ENCODE measurements at regions not wholly inside any gene's neighbourhood (a gene's known extent, or its start where the extent isn't known, plus 50 kb on each side); places are given as distances from the start of the nearest gene placed in this dataset.

GRCh38 chr2:195489101-195489500 lies 167.9 kb upstream of the SLC39A10 start:
- Histone ChIP-seq H2BK12ac (ENCODE audit: low read length) (no peak overlapping the region), H2BK120ac (ENCODE audit: insufficient read depth, low read length, poor library complexity) (no peak overlapping the region), H2BK5ac (ENCODE audit: low read depth, low read length, poor library complexity) (no peak overlapping the region), H4K12ac (ENCODE audit: low read depth, low read length) (no peak overlapping the region), H3K9me3 (ENCODE audit: insufficient read depth, low read depth, low read length) (no peaks in the 10 kb centered on the region), H3K9ac (ENCODE audit: low read length) (no peak overlapping the region), H3K14ac (ENCODE audit: low read length) (no peak overlapping the region), H3K18ac (ENCODE audit: low read length) (no peak overlapping the region), H3K4ac (ENCODE audit: low read depth, low read length) (no peak overlapping the region), H3K4me3 (ENCODE audit: low read depth, low read length) (no peak overlapping the region), H3K36me3 (ENCODE audit: control insufficient read depth in 1 of 2, insufficient read depth in 2 of 2, low read length in 2 of 2) (no peaks in the 10 kb centered on the region), H2AK5ac (ENCODE audit: low read length) (no peak overlapping the region), H3K27ac (ENCODE audit: low read depth, low read length) (no peak overlapping the region), H3K27me3 (ENCODE audit: insufficient read depth, low read length) (no peaks in the 10 kb centered on the region), H4K8ac (ENCODE audit: low read depth, low read length) (no peak overlapping the region), H3K4me2 (ENCODE audit: low read length) (no peak overlapping the region), H3K79me2 (ENCODE audit: control insufficient read depth, insufficient read depth, low read length, poor library complexity) (no peaks in the 10 kb centered on the region), H3K23ac (ENCODE audit: low read length) (no peak overlapping the region), H2AFZ (ENCODE audit: insufficient read depth, low read length, poor library complexity) (no peak overlapping the region), H4K91ac (ENCODE audit: low read depth, low read length) (peak overlapping the region; percentile 28), H3K79me1 (ENCODE audit: low read length) (peaks cover 5% of the 10 kb centered on the region), H3K4me1 (ENCODE audit: control insufficient read depth in 1 of 2, insufficient read depth in 2 of 2, low read length in 2 of 2) (peaks cover 0 to 3% of the 10 kb centered on the region in 2 experiments)
- no peak for DNase-seq
- WGBS (ENCODE audit: extremely low coverage, insufficient coverage, insufficient read length) = no CpG with 5 or more reads among the region's 2 CpGs

GRCh38 chr2:195488567-195488966 lies 168.5 kb upstream of the SLC39A10 start:
- Histone ChIP-seq H2BK120ac (ENCODE audit: insufficient read depth, low read length, poor library complexity) (no peak overlapping the region), H3K27ac (ENCODE audit: low read depth, low read length) (no peak overlapping the region), H3K4ac (ENCODE audit: low read depth, low read length) (no peak overlapping the region), H2AK5ac (ENCODE audit: low read length) (no peak overlapping the region), H3K4me2 (ENCODE audit: low read length) (no peak overlapping the region), H3K79me1 (ENCODE audit: low read length) (peaks cover 5% of the 10 kb centered on the region), H3K23ac (ENCODE audit: low read length) (no peak overlapping the region), H3K14ac (ENCODE audit: low read length) (no peak overlapping the region), H3K9ac (ENCODE audit: low read length) (no peak overlapping the region), H2BK5ac (ENCODE audit: low read depth, low read length, poor library complexity) (no peak overlapping the region), H3K79me2 (ENCODE audit: control insufficient read depth, insufficient read depth, low read length, poor library complexity) (no peaks in the 10 kb centered on the region), H4K8ac (ENCODE audit: low read depth, low read length) (no peak overlapping the region), H2BK12ac (ENCODE audit: low read length) (no peak overlapping the region), H4K91ac (ENCODE audit: low read depth, low read length) (no peak overlapping the region), H3K18ac (ENCODE audit: low read length) (no peak overlapping the region), H3K27me3 (ENCODE audit: insufficient read depth, low read length) (no peaks in the 10 kb centered on the region), H3K36me3 (ENCODE audit: control insufficient read depth in 1 of 2, insufficient read depth in 2 of 2, low read length in 2 of 2) (no peaks in the 10 kb centered on the region), H3K4me3 (ENCODE audit: low read depth, low read length) (no peak overlapping the region), H3K4me1 (ENCODE audit: control insufficient read depth in 1 of 2, insufficient read depth in 2 of 2, low read length in 2 of 2) (peaks cover 0 to 3% of the 10 kb centered on the region in 2 experiments), H3K9me3 (ENCODE audit: insufficient read depth, low read depth, low read length) (no peaks in the 10 kb centered on the region), H4K12ac (ENCODE audit: low read depth, low read length) (no peak overlapping the region), H2AFZ (ENCODE audit: insufficient read depth, low read length, poor library complexity) (no peak overlapping the region)
- no peak for DNase-seq

GRCh38 chr2:195486987-195487644 lies 169.9 kb upstream of the SLC39A10 start:
- H3K4ac ChIP-seq (ENCODE audit: low read depth, low read length) = no peak overlapping the region
- H3K23ac ChIP-seq (ENCODE audit: low read length) = no peak overlapping the region
- peak in 1 of 2 donors; percentile 63 for DNase-seq
- H3K79me1 ChIP-seq (ENCODE audit: low read length) = peaks cover 5% of the 10 kb centered on the region
- H4K91ac ChIP-seq (ENCODE audit: low read depth, low read length) = no peak overlapping the region
- H2AFZ ChIP-seq (ENCODE audit: insufficient read depth, low read length, poor library complexity) = no peak overlapping the region
- no peak overlapping the region for H2BK12ac ChIP-seq (ENCODE audit: low read length)
- no peak overlapping the region for H2BK120ac ChIP-seq (ENCODE audit: insufficient read depth, low read length, poor library complexity)
- no peak overlapping the region for H3K9ac ChIP-seq (ENCODE audit: low read length)
- H3K36me3 ChIP-seq (ENCODE audit: control insufficient read depth in 1 of 2, insufficient read depth in 2 of 2, low read length in 2 of 2) = no peaks in the 10 kb centered on the region
- no peak overlapping the region for H2AK5ac ChIP-seq (ENCODE audit: low read length)
- no peak overlapping the region for H3K27ac ChIP-seq (ENCODE audit: low read depth, low read length)
- peaks cover 0 to 3% of the 10 kb centered on the region in 2 experiments for H3K4me1 ChIP-seq (ENCODE audit: control insufficient read depth in 1 of 2, insufficient read depth in 2 of 2, low read length in 2 of 2)
- no peaks in the 10 kb centered on the region for H3K27me3 ChIP-seq (ENCODE audit: insufficient read depth, low read length)
- H3K4me3 ChIP-seq (ENCODE audit: low read depth, low read length) = no peak overlapping the region
- no peak overlapping the region for H4K12ac ChIP-seq (ENCODE audit: low read depth, low read length)
- H3K4me2 ChIP-seq (ENCODE audit: low read length) = no peak overlapping the region
- H4K8ac ChIP-seq (ENCODE audit: low read depth, low read length) = no peak overlapping the region
- no peak overlapping the region for H3K18ac ChIP-seq (ENCODE audit: low read length)
- H2BK5ac ChIP-seq (ENCODE audit: low read depth, low read length, poor library complexity) = no peak overlapping the region
- no peaks in the 10 kb centered on the region for H3K79me2 ChIP-seq (ENCODE audit: control insufficient read depth, insufficient read depth, low read length, poor library complexity)
- H3K14ac ChIP-seq (ENCODE audit: low read length) = no peak overlapping the region
- H3K9me3 ChIP-seq (ENCODE audit: insufficient read depth, low read depth, low read length) = no peaks in the 10 kb centered on the region
- no CpG with 5 or more reads among the region's 1 CpG for WGBS (ENCODE audit: extremely low coverage, insufficient coverage, insufficient read length)

GRCh38 chr2:195486520-195486919 lies 170.5 kb upstream of the SLC39A10 start:
- Histone ChIP-seq H3K9me3 (ENCODE audit: insufficient read depth, low read depth, low read length) (no peaks in the 10 kb centered on the region), H4K91ac (ENCODE audit: low read depth, low read length) (no peak overlapping the region), H4K12ac (ENCODE audit: low read depth, low read length) (no peak overlapping the region), H3K27ac (ENCODE audit: low read depth, low read length) (no peak overlapping the region), H2AFZ (ENCODE audit: insufficient read depth, low read length, poor library complexity) (no peak overlapping the region), H3K18ac (ENCODE audit: low read length) (no peak overlapping the region), H4K8ac (ENCODE audit: low read depth, low read length) (no peak overlapping the region), H3K79me2 (ENCODE audit: control insufficient read depth, insufficient read depth, low read length, poor library complexity) (no peaks in the 10 kb centered on the region), H3K23ac (ENCODE audit: low read length) (no peak overlapping the region), H3K79me1 (ENCODE audit: low read length) (peaks cover 5% of the 10 kb centered on the region), H3K4me1 (ENCODE audit: control insufficient read depth in 1 of 2, insufficient read depth in 2 of 2, low read length in 2 of 2) (peaks cover 0 to 3% of the 10 kb centered on the region in 2 experiments), H3K4me3 (ENCODE audit: low read depth, low read length) (no peak overlapping the region), H2AK5ac (ENCODE audit: low read length) (no peak overlapping the region), H3K9ac (ENCODE audit: low read length) (no peak overlapping the region), H3K36me3 (ENCODE audit: control insufficient read depth in 1 of 2, insufficient read depth in 2 of 2, low read length in 2 of 2) (no peaks in the 10 kb centered on the region), H3K4me2 (ENCODE audit: low read length) (no peak overlapping the region), H2BK12ac (ENCODE audit: low read length) (no peak overlapping the region), H3K27me3 (ENCODE audit: insufficient read depth, low read length) (no peaks in the 10 kb centered on the region), H3K4ac (ENCODE audit: low read depth, low read length) (no peak overlapping the region), H2BK120ac (ENCODE audit: insufficient read depth, low read length, poor library complexity) (no peak overlapping the region), H3K14ac (ENCODE audit: low read length) (no peak overlapping the region), H2BK5ac (ENCODE audit: low read depth, low read length, poor library complexity) (no peak overlapping the region)
- no peak for DNase-seq
- WGBS (ENCODE audit: extremely low coverage, insufficient coverage, insufficient read length) = no CpG with 5 or more reads among the region's 2 CpGs

Data from trophoblast cell (in vitro differentiated cells and primary cell).